HEK293T (cell line): ENCODE measurements at regions not wholly inside any gene's neighbourhood (a gene's known extent, or its start where the extent isn't known, plus 50 kb on each side); places are given as distances from the start of the nearest gene placed in this dataset.

Source experiments
- HDGF ChIP-seq: fragments of 450-650 bp; IDR thresholded peaks from 2 replicates; pipeline ENCODE4 v1.6.1; 2017; ENCODE audit warnings: antibody characterized with exemption, borderline replicate concordance
- TARDBP ChIP-seq: fragments of 450-650 bp; IDR thresholded peaks from 2 replicates; pipeline ENCODE4 v1.6.1; 2016

DNA sequence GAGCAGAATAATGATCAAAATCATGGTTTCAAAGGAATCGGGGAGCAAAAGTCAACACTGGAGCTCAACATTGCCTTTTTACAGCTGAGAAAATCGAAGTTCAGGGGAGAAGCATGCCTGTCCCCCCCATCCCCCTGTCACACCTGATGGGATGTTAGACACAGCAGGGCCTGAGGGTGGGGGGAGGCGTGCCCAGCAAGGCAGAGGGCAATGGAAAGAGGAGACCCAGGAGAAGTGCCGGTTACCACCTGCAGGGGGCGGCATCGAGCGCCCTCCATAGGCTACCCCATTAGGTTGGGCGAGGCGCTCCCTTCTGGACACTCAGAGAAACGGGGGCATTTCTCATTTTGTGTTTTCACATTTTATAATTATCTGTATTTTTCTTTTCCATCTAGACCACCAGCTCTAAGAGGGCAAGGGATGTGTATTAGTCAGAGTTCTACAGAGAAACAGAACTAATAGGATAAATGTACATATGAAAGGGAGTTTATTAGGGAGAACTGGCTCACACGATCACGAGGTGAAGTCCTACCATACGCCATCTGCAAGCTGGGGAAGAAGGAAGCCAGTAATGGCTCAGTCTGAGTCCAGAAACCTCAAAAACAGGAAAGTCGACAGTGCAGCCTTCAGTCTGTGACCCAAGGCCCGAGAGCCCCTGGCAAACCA, 271.3 kb downstream of the LRATD1 start:
- TF ChIP-seq TARDBP = no peak
- TF ChIP-seq HDGF = no peak
